Loucy (cell line): ENCODE measurements at regions not wholly inside any gene's neighbourhood (a gene's known extent, or its start where the extent isn't known, plus 50 kb on each side); places are given as distances from the start of the nearest gene placed in this dataset.

ENCODE experiments used
- EZH2phosphoT487 ChIP-seq: fragments of 200-600 bp; IDR thresholded peaks from 2 replicates; pipeline ENCODE4 v1.6.1; 2018; ENCODE audit warnings: antibody characterized with exemption, mild to moderate bottlenecking, moderate library complexity, borderline replicate concordance
- TF ChIP-seq, protein P1 (sequence below): fragments of 200-600 bp; sonication (generic); conservative IDR thresholded peaks from 2 replicates; pipeline ENCODE4 v1.5.1; 2014; ENCODE audit warnings: mild to moderate bottlenecking, antibody characterized with exemption, low read length

DNA sequence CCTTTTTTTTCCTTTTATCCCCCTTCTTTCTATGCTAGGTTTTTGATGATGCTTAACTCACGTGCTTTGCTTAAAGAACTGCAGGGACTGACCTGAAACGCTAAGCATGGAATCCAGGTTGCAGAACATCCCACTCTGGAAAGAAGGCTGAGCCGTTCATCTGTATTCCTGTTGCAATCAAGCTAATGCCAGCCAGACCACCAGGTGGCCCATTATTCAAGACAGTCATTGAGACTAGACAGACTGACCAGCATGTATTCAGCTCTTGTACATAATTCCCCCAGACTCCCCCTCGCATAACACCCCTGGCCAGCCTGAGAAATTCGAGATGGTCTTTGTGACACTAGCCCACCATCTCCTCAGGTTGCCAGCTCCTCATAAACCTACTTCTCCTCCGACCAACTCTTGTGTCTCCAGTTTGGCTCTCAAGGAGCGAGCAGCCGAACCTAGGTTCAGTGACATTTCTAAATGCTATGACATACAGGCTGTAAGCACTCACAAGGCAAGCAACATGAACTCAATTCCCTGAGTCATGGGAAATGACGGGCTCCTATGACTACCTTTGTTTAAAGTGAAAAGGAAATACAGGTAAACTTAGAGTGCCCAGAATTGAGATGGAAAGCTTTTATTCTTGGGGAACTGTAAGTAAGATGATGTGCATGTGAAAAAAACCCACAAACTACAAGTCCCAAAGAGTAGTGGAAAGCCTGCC lies 309.3 kb upstream of the CDYL start:
- TF ChIP-seq, protein P1, sequence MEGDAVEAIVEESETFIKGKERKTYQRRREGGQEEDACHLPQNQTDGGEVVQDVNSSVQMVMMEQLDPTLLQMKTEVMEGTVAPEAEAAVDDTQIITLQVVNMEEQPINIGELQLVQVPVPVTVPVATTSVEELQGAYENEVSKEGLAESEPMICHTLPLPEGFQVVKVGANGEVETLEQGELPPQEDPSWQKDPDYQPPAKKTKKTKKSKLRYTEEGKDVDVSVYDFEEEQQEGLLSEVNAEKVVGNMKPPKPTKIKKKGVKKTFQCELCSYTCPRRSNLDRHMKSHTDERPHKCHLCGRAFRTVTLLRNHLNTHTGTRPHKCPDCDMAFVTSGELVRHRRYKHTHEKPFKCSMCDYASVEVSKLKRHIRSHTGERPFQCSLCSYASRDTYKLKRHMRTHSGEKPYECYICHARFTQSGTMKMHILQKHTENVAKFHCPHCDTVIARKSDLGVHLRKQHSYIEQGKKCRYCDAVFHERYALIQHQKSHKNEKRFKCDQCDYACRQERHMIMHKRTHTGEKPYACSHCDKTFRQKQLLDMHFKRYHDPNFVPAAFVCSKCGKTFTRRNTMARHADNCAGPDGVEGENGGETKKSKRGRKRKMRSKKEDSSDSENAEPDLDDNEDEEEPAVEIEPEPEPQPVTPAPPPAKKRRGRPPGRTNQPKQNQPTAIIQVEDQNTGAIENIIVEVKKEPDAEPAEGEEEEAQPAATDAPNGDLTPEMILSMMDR = no peak
- TF ChIP-seq EZH2phosphoT487 = no peak
